SK-N-SH (cell line): ENCODE measurements at regions not wholly inside any gene's neighbourhood (a gene's known extent, or its start where the extent isn't known, plus 50 kb on each side); places are given as distances from the start of the nearest gene placed in this dataset.

ENCODE experiments used
- CTCF ChIA-PET: fragments of 300-600, 350-600 bp; formaldehyde crosslinking; extraction: SDS; loops from one replicate; lab custom pipeline; 2021; lab: Yijun Ruan, JAX
- POLR2A ChIA-PET: fragments of 350-600 bp; sonication (Branson Sonifier 250); formaldehyde crosslinking; extraction: SDS; loops from one replicate; lab custom pipeline; 2020; ENCODE audit warnings: antibody characterized with exemption, inconsistent platforms; lab: Yijun Ruan, JAX
- DNase-seq: peaks from one replicate; pipeline ENCODE4 v3.0.0; 2012
- H2AFZ ChIP-seq: fragments of 200-600 bp; sonication (generic); 2 replicates; pipeline ENCODE4 v1.8.1; 2016; ENCODE audit warnings: antibody characterized with exemption, mild to moderate bottlenecking, low read depth
- H3F3A ChIP-seq: fragments of 200-600 bp; sonication (generic); replicated peaks from 2 replicates; pipeline ENCODE3; 2016; ENCODE audit warnings: antibody characterized with exemption, mild to moderate bottlenecking; ENCODE audit not compliant: insufficient read depth
- H3K27ac ChIP-seq, 2 experiments: fragments of 200-500 bp in 1 of 2; fragments of 200-600 bp in 1 of 2; sonication (Bioruptor generic) in 1 of 2; sonication (generic), shearing (Covaris generic) in 1 of 2; 2 replicates each; pipeline versions ENCODE4 v1.5.1 to v1.6.1; 2014 to 2016; ENCODE audit warnings: low read depth in 2 of 2, inconsistent platforms in 1 of 2, low read length in 1 of 2, mild to moderate bottlenecking in 1 of 2, mixed read lengths in 1 of 2
- H3K27me3 ChIP-seq: fragments of 200-600 bp; sonication (generic), shearing (Covaris generic); 2 replicates; pipeline ENCODE4 v1.6.1; 2016; ENCODE audit warnings: mixed run types; ENCODE audit not compliant: insufficient read depth
- H3K36me3 ChIP-seq, 2 experiments: fragments of 200-500 bp in 1 of 2; fragments of 200-600 bp in 1 of 2; sonication (Bioruptor generic) in 1 of 2; sonication (generic) in 1 of 2; replicated peaks in 1 of 2; 2 replicates each; pipeline versions ENCODE3 to v1.5.1; 2014 to 2016; ENCODE audit warnings: low read length in 1 of 2, mild to moderate bottlenecking in 1 of 2; ENCODE audit not compliant: insufficient read depth in 2 of 2, control insufficient read depth in 1 of 2
- H3K4me1 ChIP-seq, 2 experiments: fragments of 200-500 bp in 1 of 2; fragments of 200-600 bp in 1 of 2; sonication (Bioruptor generic) in 1 of 2; sonication (generic), shearing (Covaris generic) in 1 of 2; 2 replicates each; pipeline versions ENCODE4 v1.5.1 to v1.6.1; 2014 to 2016; ENCODE audit warnings: low read depth in 1 of 2, low read length in 1 of 2, mixed run types in 1 of 2; ENCODE audit not compliant: insufficient read depth in 2 of 2, control insufficient read depth in 1 of 2
- H3K4me2 ChIP-seq: fragments of 200-600 bp; sonication (generic), shearing (Covaris generic); 2 replicates; pipeline ENCODE4 v1.6.1; 2017; ENCODE audit warnings: mixed run types
- H3K4me3 ChIP-seq, 2 experiments: fragments of 200-500 bp in 1 of 2; fragments of 200-600 bp in 1 of 2; sonication (Bioruptor generic) in 1 of 2; sonication (generic), shearing (Covaris generic) in 1 of 2; 2 replicates each; pipeline versions ENCODE4 v1.5.1 to v1.8.1; 2014 to 2016; ENCODE audit warnings: low read depth in 2 of 2, inconsistent platforms in 1 of 2, low read length in 1 of 2, mild to moderate bottlenecking in 1 of 2, mixed read lengths in 1 of 2, moderate library complexity in 1 of 2
- H3K79me2 ChIP-seq: fragments of 200-600 bp; sonication (generic); 2 replicates; pipeline ENCODE4 v1.8.1; 2017; ENCODE audit warnings: mild to moderate bottlenecking; ENCODE audit not compliant: insufficient read depth
- H3K9ac ChIP-seq: fragments of 200-600 bp; sonication (generic); 2 replicates; pipeline ENCODE4 v1.6.1; 2017; ENCODE audit warnings: mixed run types
- H3K9me2 ChIP-seq: fragments of 200-600 bp; sonication (generic); 2 replicates; pipeline ENCODE4 v1.6.1; 2017; ENCODE audit warnings: mixed run types
- H3K9me3 ChIP-seq: fragments of 200-600 bp; sonication (generic); 2 replicates; pipeline ENCODE4 v1.6.1; 2017; ENCODE audit warnings: mixed run types, mild to moderate bottlenecking, moderate library complexity
- H4K20me1 ChIP-seq: fragments of 200-600 bp; sonication (generic); 2 replicates; pipeline ENCODE4 v1.6.1; 2017; ENCODE audit warnings: mild to moderate bottlenecking, mixed run types; ENCODE audit not compliant: insufficient read depth
- CTCF ChIP-seq: fragments of 200-600 bp; sonication (generic); IDR thresholded peaks from 2 replicates; pipeline ENCODE4 v1.6.1; 2017; ENCODE audit warnings: antibody characterized with exemption, mild to moderate bottlenecking, moderate library complexity
- ELF1 ChIP-seq: IDR thresholded peaks from 2 replicates; pipeline ENCODE4 v1.4.0; 2012
- EP300 ChIP-seq, 2 experiments: IDR thresholded peaks; 2 replicates each; pipeline versions ENCODE4 v1.4.0 to v1.6.1; 2012; ENCODE audit warnings: borderline replicate concordance in 1 of 2, low read depth in 1 of 2, low read length in 1 of 2
- FOXJ3 ChIP-seq: sonication (generic); formaldehyde crosslinking; IDR thresholded peaks from 2 replicates; pipeline ENCODE4 v1.5.1; 2020; ENCODE audit warnings: mild to moderate bottlenecking, missing genetic modification reagents
- FOXM1 ChIP-seq: IDR thresholded peaks from 2 replicates; pipeline ENCODE4 v1.4.0; 2012; ENCODE audit warnings: low read depth, mild to moderate bottlenecking
- GABPA ChIP-seq: IDR thresholded peaks from 2 replicates; pipeline ENCODE4 v1.4.0; 2012; ENCODE audit warnings: low read depth, mild to moderate bottlenecking
- JUND ChIP-seq: IDR thresholded peaks from 2 replicates; pipeline ENCODE4 v1.4.0; 2012
- MEF2A ChIP-seq: IDR thresholded peaks from 2 replicates; pipeline ENCODE4 v1.4.0; 2012; ENCODE audit warnings: low read depth, borderline replicate concordance
- MXI1 ChIP-seq: IDR thresholded peaks from 2 replicates; pipeline ENCODE4 v1.6.1; 2012; ENCODE audit warnings: mild to moderate bottlenecking, low read depth, low read length, improper control_type of control experiment
- NRF1 ChIP-seq: IDR thresholded peaks from 2 replicates; pipeline ENCODE4 v1.6.1; 2012; ENCODE audit warnings: low read depth, mild to moderate bottlenecking, low read length
- POLR2AphosphoS5 ChIP-seq: IDR thresholded peaks from 2 replicates; pipeline ENCODE4 v1.6.1; 2012; ENCODE audit warnings: low read depth, low read length
- REST ChIP-seq: IDR thresholded peaks from 2 replicates; pipeline ENCODE4 v1.6.1; 2012; ENCODE audit warnings: mild to moderate bottlenecking, low read depth, low read length, moderate library complexity
- RFX5 ChIP-seq: IDR thresholded peaks from 2 replicates; pipeline ENCODE4 v1.6.1; 2012; ENCODE audit warnings: mild to moderate bottlenecking, improper control_type of control experiment, low read length
- TAF1 ChIP-seq: IDR thresholded peaks from 2 replicates; pipeline ENCODE4 v1.6.1; 2012; ENCODE audit warnings: low read depth, mild to moderate bottlenecking, low read length, moderate library complexity, borderline replicate concordance
- USF2 ChIP-seq: fragments of 150-350 bp; IDR thresholded peaks from 2 replicates; pipeline ENCODE4 v1.6.1; 2017; ENCODE audit warnings: antibody characterized with exemption, low read length, low read depth, borderline replicate concordance
- ZBTB33 ChIP-seq: IDR thresholded peaks from 2 replicates; pipeline ENCODE4 v1.4.0; 2012; ENCODE audit warnings: low read depth, borderline replicate concordance
- TF ChIP-seq, protein P1 (sequence below): IDR thresholded peaks from 2 replicates; pipeline ENCODE4 v1.4.0; 2012; ENCODE audit warnings: low read depth

DNA sequence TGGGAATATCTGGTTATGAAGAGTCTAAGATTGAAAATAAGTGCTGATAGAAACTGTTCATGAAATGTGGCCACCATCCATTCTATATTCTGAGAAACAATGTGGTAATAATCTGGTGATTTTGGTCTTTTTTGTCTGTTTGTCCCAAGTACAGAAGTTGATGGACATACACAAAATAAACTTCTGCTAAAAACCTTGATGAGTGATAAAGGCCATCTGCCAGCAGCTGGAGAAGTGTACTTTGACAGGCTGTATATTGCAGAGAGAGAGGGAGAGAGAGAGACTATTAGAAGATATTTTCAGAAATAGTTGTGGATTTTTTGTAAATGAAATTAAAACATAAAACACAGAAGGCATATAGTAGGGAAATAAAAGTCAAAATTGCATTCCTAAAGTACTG lies 96.9 kb upstream of the NABP1 start:
- TF ChIP-seq RFX5 = no peak
- no peak for TF ChIP-seq ELF1
- TF ChIP-seq POLR2AphosphoS5 = no peak
- TF ChIP-seq GABPA = no peak
- TF ChIP-seq TAF1 = no peak
- TF ChIP-seq, protein P1, sequence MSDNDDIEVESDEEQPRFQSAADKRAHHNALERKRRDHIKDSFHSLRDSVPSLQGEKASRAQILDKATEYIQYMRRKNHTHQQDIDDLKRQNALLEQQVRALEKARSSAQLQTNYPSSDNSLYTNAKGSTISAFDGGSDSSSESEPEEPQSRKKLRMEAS = no peak
- no peak for TF ChIP-seq CTCF
- no peak for TF ChIP-seq MEF2A
- no peak for TF ChIP-seq EP300 (IDR thresholded peaks at IDR 0.05; ENCODE audit: borderline replicate concordance in 1 of 2, low read depth in 1 of 2, low read length in 1 of 2)
- TF ChIP-seq REST = no peak
- no peak for TF ChIP-seq JUND
- no peak overlapping the region for H3K9ac ChIP-seq
- no peaks in the 10 kb centered on the region for H3K36me3 ChIP-seq
- H3K9me2 ChIP-seq = no peaks in the 10 kb centered on the region
- H3K4me3 ChIP-seq = no peak overlapping the region
- H3K79me2 ChIP-seq = no peaks in the 10 kb centered on the region
- H3K9me3 ChIP-seq = no peaks in the 10 kb centered on the region; the same call in 1 of the 2 replicates
- no peak overlapping the region for H3K4me2 ChIP-seq
- H3K27ac ChIP-seq = peak overlapping the region in 1 of 2 experiments; percentile 62; a peak in 1 of 4 replicates
- ChIA-PET CTCF (no interaction called here), POLR2A (no interaction called here)
- H2AFZ ChIP-seq = peak overlapping the region; percentile 53; the same call in 1 of the 2 replicates
- no peaks in the 10 kb centered on the region; a peak in 1 of 4 replicates for H3K4me1 ChIP-seq
- DNase-seq = no peak
- no peaks in the 10 kb centered on the region for H4K20me1 ChIP-seq
- H3K27me3 ChIP-seq = no peaks in the 10 kb centered on the region
- H3F3A ChIP-seq = no peaks in the 10 kb centered on the region

DNA sequence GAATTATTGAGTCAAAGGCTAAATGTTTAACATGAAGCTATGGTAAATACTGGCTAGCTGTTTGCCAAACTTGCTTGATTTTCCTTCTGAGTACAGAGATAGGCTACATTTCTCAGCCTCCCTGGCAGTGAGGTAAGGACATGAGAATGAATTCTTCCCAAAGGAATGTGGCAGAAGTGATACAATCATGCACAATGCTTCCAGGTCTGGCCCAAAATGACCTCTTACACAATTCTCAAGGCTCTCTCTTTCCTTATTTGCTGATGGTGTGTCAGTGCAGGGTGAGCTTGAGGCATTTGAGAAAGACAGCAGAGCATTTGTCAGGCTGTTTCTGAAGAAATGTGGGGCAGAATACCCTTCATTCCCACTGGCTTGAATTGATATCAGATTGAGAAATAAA lies 95.6 kb upstream of the NABP1 start:
- ChIA-PET CTCF (interaction anchor here (0.7 to 3.8 kb wide), 2 partner anchors 16 to 1965 kb away, joined by 3 to 17 read pairs; no protein-coding TSS in a partner anchor), POLR2A (no interaction called here)
- H3K9me2 ChIP-seq = no peaks in the 10 kb centered on the region
- no peaks in the 10 kb centered on the region for H3K27me3 ChIP-seq
- H3K9ac ChIP-seq = peak overlapping the region; percentile 31
- H3K79me2 ChIP-seq = no peaks in the 10 kb centered on the region
- H2AFZ ChIP-seq = 0 out of 2 replicates have a peak overlapping the region, but pooled peaks have one; percentile 1
- H3K27ac ChIP-seq = peak overlapping the region in 1 of 2 experiments; percentile 62; a peak in 2 of 4 replicates
- H3K4me2 ChIP-seq = no peak overlapping the region
- no peaks in the 10 kb centered on the region for H3K36me3 ChIP-seq
- H3K4me1 ChIP-seq = no peaks in the 10 kb centered on the region; a peak in 1 of 4 replicates
- no peak overlapping the region for H3K4me3 ChIP-seq
- H3F3A ChIP-seq = no peaks in the 10 kb centered on the region
- DNase-seq = no peak
- no peaks in the 10 kb centered on the region for H4K20me1 ChIP-seq
- no peaks in the 10 kb centered on the region; the same call in 1 of the 2 replicates for H3K9me3 ChIP-seq
- TF ChIP-seq ELF1 = no peak
- TF ChIP-seq EP300 (IDR thresholded peaks at IDR 0.05; ENCODE audit: borderline replicate concordance in 1 of 2, low read depth in 1 of 2, low read length in 1 of 2) = peak in 1 of 2 experiments; percentile 70; a peak in 1 of 4 replicates
- no peak for TF ChIP-seq NRF1
- no peak for TF ChIP-seq FOXJ3 (CRISPR knock-in tag)
- TF ChIP-seq ZBTB33 = no peak
- TF ChIP-seq FOXM1 = no peak
- TF ChIP-seq USF2 = no peak
- TF ChIP-seq MXI1 = no peak
- TF ChIP-seq CTCF = no peak
